ENCODE measurements at regions not wholly inside any gene's neighbourhood (a gene's known extent, or its start where the extent isn't known, plus 50 kb on each side); places are given as distances from the start of the nearest gene placed in this dataset.
"Not testable (repeated sequence)": the region's sequence is repeated elsewhere in the genome, so short reads cannot be mapped to it uniquely, and the experiment has no call there.

- Histone ChIP-seq H3K9me3 (ENCODE audit: insufficient read depth, low read length) (no peaks in the 10 kb centered on the region), H3K36me3 (ENCODE audit: low read length) (no peaks in the 10 kb centered on the region), H3F3A (ENCODE audit: insufficient read depth) (peaks cover 21% of the 10 kb centered on the region), H4K20me1 (ENCODE audit: low read depth, low read length) (no peaks in the 10 kb centered on the region), H3K27me3 (ENCODE audit: low read length) (no peaks in the 10 kb centered on the region), H3K4me2 (ENCODE audit: low read depth, low read length, poor library complexity, severe bottlenecking) (peak overlapping the region; percentile 50), H3K9ac (ENCODE audit: low read length) (peak overlapping the region; percentile 30; the same call in 1 of the 2 replicates), H3K27ac (ENCODE audit: low read depth, low read length) (peak overlapping the region; percentile 96), H3K79me2 (ENCODE audit: insufficient read depth, low read length) (no peaks in the 10 kb centered on the region), H3K9me2 (replicated peaks; ENCODE audit: insufficient read depth, low read length) (no peaks in the 10 kb centered on the region), H2AFZ (ENCODE audit: low read depth, low read length, severe bottlenecking) (no peak overlapping the region), H3K4me3 (ENCODE audit: insufficient read depth, low read length, poor library complexity, severe bottlenecking) (no peak overlapping the region)
- no peak for TF ChIP-seq EZH2phosphoT487 (conservative IDR thresholded peaks at IDR 0.05; ENCODE audit: low read length)
- TF ChIP-seq, protein P1, sequence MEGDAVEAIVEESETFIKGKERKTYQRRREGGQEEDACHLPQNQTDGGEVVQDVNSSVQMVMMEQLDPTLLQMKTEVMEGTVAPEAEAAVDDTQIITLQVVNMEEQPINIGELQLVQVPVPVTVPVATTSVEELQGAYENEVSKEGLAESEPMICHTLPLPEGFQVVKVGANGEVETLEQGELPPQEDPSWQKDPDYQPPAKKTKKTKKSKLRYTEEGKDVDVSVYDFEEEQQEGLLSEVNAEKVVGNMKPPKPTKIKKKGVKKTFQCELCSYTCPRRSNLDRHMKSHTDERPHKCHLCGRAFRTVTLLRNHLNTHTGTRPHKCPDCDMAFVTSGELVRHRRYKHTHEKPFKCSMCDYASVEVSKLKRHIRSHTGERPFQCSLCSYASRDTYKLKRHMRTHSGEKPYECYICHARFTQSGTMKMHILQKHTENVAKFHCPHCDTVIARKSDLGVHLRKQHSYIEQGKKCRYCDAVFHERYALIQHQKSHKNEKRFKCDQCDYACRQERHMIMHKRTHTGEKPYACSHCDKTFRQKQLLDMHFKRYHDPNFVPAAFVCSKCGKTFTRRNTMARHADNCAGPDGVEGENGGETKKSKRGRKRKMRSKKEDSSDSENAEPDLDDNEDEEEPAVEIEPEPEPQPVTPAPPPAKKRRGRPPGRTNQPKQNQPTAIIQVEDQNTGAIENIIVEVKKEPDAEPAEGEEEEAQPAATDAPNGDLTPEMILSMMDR (IDR thresholded peaks at IDR 0.05; ENCODE audit: insufficient read depth, low read length, poor library complexity, severe bottlenecking): no peak
Observed at GRCh38 chr1:38152351-38153065, 105.9 kb upstream of the POU3F1 start.

DNA sequence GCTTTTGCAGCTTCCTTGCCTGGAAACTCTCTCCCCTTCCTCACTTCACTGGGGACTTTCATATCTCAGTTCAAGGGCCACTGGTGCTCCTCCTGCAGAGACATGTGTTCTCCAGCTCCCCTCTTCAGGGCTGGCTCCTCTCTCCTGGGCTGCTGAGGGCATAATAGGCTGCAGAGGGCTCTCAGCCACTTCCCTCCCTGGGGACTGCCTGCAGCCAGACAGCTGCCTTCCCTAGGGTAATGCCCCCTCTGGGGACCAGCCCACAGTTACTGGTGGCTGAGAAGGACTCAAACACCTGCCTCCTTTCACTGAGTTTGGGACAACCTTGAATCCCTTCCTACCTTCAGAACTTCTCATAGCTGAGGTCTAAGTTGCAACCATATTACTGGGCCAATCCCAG is 104.8 kb upstream of the POU3F1 start:
- Histone ChIP-seq H3K27ac (ENCODE audit: low read depth, low read length) (peak overlapping the region; percentile 96), H3K9me3 (ENCODE audit: insufficient read depth, low read length) (no peaks in the 10 kb centered on the region), H3K36me3 (ENCODE audit: low read length) (no peaks in the 10 kb centered on the region), H2AFZ (ENCODE audit: low read depth, low read length, severe bottlenecking) (no peak overlapping the region), H3K79me2 (ENCODE audit: insufficient read depth, low read length) (no peaks in the 10 kb centered on the region), H3K4me2 (ENCODE audit: low read depth, low read length, poor library complexity, severe bottlenecking) (peak overlapping the region; percentile 33), H3K9me2 (replicated peaks; ENCODE audit: insufficient read depth, low read length) (no peaks in the 10 kb centered on the region), H3K27me3 (ENCODE audit: low read length) (no peaks in the 10 kb centered on the region), H4K20me1 (ENCODE audit: low read depth, low read length) (no peaks in the 10 kb centered on the region), H3F3A (ENCODE audit: insufficient read depth) (peaks cover 21% of the 10 kb centered on the region), H3K9ac (ENCODE audit: low read length) (peak overlapping the region; percentile 8; the same call in 1 of the 2 replicates), H3K4me3 (ENCODE audit: insufficient read depth, low read length, poor library complexity, severe bottlenecking) (no peak overlapping the region)
- TF ChIP-seq, protein P1 (IDR thresholded peaks at IDR 0.05; ENCODE audit: insufficient read depth, low read length, poor library complexity, severe bottlenecking): no peak
- TF ChIP-seq EZH2phosphoT487 (conservative IDR thresholded peaks at IDR 0.05; ENCODE audit: low read length): no peak

DNA sequence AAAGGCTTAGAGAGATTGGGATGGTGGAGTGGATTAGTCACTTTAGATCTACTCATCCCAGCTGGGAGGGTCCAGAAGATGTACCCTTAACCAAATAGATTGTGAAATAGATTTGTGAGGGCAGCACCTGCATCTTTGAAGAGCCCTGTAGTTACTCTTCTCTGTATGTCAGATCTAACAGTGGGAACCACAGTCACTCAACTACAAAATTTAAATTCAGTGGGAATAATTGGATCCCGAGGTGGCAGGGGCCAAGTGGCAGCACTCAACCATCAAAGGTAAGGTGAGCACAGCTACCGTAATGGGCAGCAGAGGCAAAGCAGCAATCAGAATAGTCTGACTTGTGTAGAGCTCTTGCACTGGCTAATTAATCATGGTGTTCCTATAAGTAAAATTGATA is 99.5 kb upstream of the POU3F1 start:
- not testable (repeated sequence) for H2AFZ ChIP-seq (ENCODE audit: low read depth, low read length, severe bottlenecking); H3K36me3 ChIP-seq (ENCODE audit: low read length); H3K9ac ChIP-seq (ENCODE audit: low read length); H3K9me2 ChIP-seq (replicated peaks; ENCODE audit: insufficient read depth, low read length); H3K27ac ChIP-seq (ENCODE audit: low read depth, low read length); H3F3A ChIP-seq (ENCODE audit: insufficient read depth); H3K79me2 ChIP-seq (ENCODE audit: insufficient read depth, low read length); H3K27me3 ChIP-seq (ENCODE audit: low read length); H3K4me3 ChIP-seq (ENCODE audit: insufficient read depth, low read length, poor library complexity, severe bottlenecking); H3K9me3 ChIP-seq (ENCODE audit: insufficient read depth, low read length); H3K4me2 ChIP-seq (ENCODE audit: low read depth, low read length, poor library complexity, severe bottlenecking); H4K20me1 ChIP-seq (ENCODE audit: low read depth, low read length)

DNA sequence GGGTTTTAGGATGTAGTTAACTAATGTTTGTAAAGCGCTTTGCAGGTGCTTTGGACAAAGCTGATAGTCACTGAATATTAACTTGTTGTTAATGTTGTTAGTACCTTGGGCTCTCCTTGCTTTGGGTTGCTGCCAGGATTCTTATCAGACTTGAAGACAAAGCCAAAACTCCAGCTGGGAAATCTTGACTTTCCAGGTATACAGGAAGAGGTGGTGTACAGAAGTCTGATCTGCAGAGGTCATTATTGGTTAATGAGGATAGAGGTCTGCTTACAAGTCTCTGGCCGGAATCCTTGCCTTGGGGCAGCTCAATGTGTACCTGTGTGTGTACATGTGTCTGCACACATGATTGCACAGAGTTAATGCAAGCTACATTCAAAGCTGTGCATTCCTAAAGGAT is 96.0 kb upstream of the POU3F1 start:
- TF ChIP-seq EZH2phosphoT487 (conservative IDR thresholded peaks at IDR 0.05; ENCODE audit: low read length): no peak
- H3K9me2 ChIP-seq (replicated peaks; ENCODE audit: insufficient read depth, low read length): no peaks in the 10 kb centered on the region
- H3K27me3 ChIP-seq (ENCODE audit: low read length): no peaks in the 10 kb centered on the region
- H3K4me3 ChIP-seq (ENCODE audit: insufficient read depth, low read length, poor library complexity, severe bottlenecking): no peak overlapping the region
- H3F3A ChIP-seq (ENCODE audit: insufficient read depth): no peaks in the 10 kb centered on the region
- no peaks in the 10 kb centered on the region; the same call in 1 of the 2 replicates for H3K9me3 ChIP-seq (ENCODE audit: insufficient read depth, low read length)
- H2AFZ ChIP-seq (ENCODE audit: low read depth, low read length, severe bottlenecking): no peak overlapping the region
- H4K20me1 ChIP-seq (ENCODE audit: low read depth, low read length): no peaks in the 10 kb centered on the region
- H3K79me2 ChIP-seq (ENCODE audit: insufficient read depth, low read length): no peaks in the 10 kb centered on the region
- no peak overlapping the region for H3K4me2 ChIP-seq (ENCODE audit: low read depth, low read length, poor library complexity, severe bottlenecking)
- no peaks in the 10 kb centered on the region for H3K36me3 ChIP-seq (ENCODE audit: low read length)
- no peak overlapping the region for H3K9ac ChIP-seq (ENCODE audit: low read length)
- no peak overlapping the region for H3K27ac ChIP-seq (ENCODE audit: low read depth, low read length)
